ENCODE measurements at regions not wholly inside any gene's neighbourhood (a gene's known extent, or its start where the extent isn't known, plus 50 kb on each side); places are given as distances from the start of the nearest gene placed in this dataset.
"Not testable (repeated sequence)": the region's sequence is repeated elsewhere in the genome, so short reads cannot be mapped to it uniquely, and the experiment has no call there.

DNA sequence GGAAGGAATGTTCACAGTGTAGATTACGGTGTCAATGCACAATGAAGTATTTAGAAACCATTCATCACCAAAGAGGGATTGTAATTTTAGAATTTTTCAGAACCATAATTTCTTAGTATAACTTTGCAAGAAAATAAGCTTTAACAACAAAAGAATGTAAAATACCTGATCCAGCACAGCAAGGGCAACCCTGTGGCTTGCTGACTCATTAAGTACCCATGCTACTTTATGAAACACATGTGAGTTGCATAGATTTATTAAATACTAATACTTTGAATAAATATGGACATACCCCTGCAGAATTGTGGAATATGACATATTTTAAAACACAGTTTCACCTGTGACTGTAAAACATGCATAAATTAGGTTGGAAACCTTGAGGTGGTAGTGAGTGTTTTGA is 281.3 kb downstream of the ZNF248 start:
- DNase-seq (ENCODE audit: low spot score): no peak

- DNase-seq (ENCODE audit: low spot score): no peak
These were observed 285.2 kb downstream of the ZNF248 start for GRCh38 chr10:37572206-37572605.

DNA sequence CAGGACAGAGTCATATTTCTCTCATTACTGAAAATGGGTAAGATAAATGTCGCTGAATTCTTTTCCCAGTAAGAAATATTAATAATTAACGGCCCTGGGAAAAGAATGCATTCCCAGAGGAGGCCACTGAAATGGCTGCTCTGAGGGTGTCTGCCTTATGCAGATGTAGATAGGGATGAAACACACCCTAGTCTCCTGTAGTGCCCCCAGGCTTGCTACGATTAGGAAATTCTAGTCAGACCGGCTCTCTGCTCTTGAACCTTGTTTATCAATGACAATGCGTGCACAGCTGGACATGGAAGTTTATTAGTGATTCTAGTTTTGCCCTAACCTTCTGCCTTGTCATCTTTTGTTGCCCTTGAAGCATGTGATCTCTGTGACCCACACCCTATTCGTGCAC is 291.1 kb downstream of the ZNF248 start:
- DNase-seq (ENCODE audit: low spot score): no peak

- no peak for DNase-seq (ENCODE audit: low spot score)
These were observed 293.7 kb downstream of the ZNF248 start for GRCh38 chr10:37563715-37564108.

- DNase-seq (ENCODE audit: low spot score): no peak
These were observed 294.2 kb downstream of the ZNF248 start for GRCh38 chr10:37563107-37563714.

DNA sequence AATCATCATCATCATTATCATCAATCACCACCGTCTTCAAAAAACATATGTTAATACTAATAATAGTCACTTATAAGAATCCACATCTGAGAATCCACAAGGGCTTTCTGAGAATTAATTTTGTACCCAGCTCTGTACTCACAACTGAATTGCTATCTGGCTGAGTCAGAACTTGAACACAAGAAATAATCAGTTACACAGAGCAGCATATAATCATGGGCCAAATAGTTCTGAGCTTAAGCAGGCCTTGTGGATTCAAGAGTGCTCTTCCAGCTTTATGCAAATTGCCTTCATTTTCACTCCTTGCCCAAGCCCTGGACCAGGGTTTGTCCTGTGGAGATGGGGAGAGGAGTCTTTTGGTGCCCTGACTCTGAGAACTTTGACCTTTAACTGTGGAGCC is 304.5 kb downstream of the ZNF248 start:
- no peak for DNase-seq (ENCODE audit: low spot score)

- DNase-seq (ENCODE audit: low spot score): no peak
These were observed 308.4 kb downstream of the ZNF248 start for GRCh38 chr10:37549054-37549453.

DNA sequence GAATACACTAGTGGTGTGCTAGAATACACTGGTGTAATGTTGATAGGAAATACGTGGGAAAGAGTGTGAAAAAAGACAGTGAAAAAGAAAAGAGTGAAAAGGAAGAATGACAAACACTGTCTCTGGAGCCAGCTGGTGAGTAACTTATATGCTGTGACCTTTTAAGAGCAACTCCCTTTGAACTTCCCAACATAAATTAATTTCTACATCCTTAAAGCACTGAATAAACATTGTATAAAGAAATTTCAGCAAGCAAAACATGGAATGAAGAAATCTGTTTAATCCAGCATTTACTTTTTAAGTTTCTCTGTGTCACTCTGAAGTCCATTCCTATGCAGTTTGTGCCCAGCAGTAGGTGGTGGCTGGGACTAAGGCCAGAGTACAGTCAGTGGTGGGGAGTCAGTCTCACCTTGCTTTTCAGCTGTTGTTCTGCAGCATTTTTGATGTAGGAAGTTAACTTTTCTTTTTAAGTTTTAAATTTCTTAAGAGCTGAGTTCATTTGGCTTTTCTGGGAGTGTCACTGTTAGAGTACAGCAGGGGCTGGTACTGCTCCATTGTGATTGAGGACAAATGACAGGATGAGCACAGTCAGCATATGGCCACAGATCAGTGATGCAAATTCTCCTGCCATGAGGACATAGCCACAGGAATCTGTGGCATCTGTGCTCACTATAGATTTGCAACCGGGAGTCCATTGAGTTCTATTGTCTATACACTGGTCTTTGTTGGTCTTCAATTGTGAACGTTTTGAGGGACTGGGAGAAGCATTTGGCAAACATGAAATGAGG is 321.8 kb downstream of the ZNF248 start:
- no peak for DNase-seq (ENCODE audit: low spot score)

DNA sequence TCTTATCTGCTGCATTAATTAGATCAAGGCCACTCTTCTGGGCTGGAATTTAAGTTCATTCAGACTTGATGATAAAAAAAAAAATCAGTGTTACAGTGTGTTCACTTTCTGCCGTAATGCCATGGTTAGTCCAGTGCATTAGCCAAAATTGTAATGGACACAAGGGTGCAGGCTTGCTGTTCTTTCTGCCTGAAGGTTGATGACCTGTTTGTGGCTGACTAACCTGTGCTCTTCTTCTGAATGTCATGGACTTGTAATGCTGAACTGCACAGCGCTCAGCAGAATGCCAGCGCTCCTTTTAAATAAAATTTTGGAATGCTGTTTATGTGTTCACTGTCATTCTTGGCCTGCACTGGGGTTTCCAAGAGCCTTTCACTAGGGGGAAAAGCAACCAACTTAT is 323.2 kb downstream of the ZNF248 start:
- DNase-seq (ENCODE audit: low spot score): no peak

GRCh38 chr10:37525410-37525809 is 332.0 kb downstream of the ZNF248 start:
- DNase-seq (ENCODE audit: low spot score): peak; percentile 31

- DNase-seq (ENCODE audit: low spot score): no peak
These were observed 336.9 kb downstream of the ZNF248 start for GRCh38 chr10:37520488-37520887.

DNA sequence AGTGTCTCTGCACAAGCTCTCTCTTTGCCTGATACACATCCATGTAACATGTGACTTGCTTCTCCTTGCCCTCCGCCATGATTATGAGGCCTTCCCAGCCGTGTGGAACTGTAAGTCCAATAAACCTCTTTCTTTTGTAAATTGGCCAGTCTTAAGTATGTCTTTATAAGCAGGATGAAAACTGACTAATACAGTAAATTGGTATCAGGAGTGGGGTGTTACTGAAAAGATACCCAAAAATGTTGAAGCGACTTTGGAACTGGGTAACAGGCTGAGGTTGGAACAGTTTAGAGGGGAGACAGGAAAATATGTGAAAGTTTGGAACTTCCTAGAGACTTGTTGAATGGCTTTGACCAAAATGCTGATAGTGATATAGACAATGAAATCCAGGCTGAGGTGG is 346.9 kb downstream of the ZNF248 start:
- DNase-seq (ENCODE audit: low spot score): not testable (repeated sequence)

- DNase-seq (ENCODE audit: low spot score): no peak
These were observed 361.3 kb downstream of the ZNF248 start for GRCh38 chr10:37496061-37496460.

GRCh38 chr10:37495415-37495814 is 362.0 kb downstream of the ZNF248 start:
- peak; percentile 11 for DNase-seq (ENCODE audit: low spot score)

DNA sequence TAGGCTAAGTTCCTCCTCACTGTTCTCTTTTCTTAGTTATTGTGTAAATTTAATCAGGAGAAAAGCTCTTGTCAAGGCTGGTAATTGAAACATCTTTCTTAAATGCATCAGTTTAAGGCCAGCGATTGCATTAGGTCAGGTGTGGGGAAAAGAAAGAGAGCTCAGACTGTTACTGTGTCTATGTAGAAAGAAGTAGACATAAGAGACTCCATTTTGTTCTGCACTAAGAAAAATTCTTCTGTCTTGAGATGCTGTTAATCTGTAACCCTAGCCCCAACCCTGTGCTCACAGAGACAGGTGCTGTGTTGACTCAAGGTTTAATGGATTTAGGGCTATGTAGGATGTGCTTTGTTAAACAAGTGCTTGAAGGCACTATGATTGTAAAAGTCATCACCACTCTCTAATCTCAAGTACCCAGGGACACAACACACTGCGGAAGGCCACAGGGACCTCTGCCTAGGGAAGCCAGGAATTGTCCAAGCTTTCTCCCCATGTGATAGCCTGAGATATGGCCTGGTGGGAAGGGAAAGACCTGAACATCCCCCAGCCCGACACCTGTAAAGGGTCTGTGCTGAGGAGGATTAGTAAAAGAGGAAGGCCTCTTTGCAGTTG is 364.1 kb downstream of the ZNF248 start:
- not testable (repeated sequence) for DNase-seq (ENCODE audit: low spot score)

DNA sequence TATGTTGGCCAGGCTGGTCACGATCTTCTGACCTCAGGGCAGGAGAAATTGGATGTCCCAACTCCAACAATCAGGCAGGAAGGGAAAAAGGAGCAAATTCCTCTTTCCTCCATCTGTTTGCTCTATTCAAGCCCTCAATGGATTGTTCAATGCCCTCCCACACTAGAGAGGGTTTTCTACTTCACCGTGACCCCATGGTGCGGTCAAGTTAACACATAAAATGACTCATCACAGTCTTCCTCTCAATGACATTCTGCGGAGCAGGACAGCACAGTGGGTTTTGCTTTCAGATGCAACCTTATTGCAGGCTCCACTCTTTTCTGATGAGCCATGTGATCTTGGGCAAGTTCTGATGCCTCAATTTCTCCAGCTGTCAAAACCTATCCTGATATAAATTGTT is 364.9 kb downstream of the ANKRD30A start:
- DNase-seq (ENCODE audit: low spot score): no peak

- no peak for DNase-seq (ENCODE audit: low spot score)
These were observed 364.2 kb downstream of the ANKRD30A start for GRCh38 chr10:37489658-37490003.

DNA sequence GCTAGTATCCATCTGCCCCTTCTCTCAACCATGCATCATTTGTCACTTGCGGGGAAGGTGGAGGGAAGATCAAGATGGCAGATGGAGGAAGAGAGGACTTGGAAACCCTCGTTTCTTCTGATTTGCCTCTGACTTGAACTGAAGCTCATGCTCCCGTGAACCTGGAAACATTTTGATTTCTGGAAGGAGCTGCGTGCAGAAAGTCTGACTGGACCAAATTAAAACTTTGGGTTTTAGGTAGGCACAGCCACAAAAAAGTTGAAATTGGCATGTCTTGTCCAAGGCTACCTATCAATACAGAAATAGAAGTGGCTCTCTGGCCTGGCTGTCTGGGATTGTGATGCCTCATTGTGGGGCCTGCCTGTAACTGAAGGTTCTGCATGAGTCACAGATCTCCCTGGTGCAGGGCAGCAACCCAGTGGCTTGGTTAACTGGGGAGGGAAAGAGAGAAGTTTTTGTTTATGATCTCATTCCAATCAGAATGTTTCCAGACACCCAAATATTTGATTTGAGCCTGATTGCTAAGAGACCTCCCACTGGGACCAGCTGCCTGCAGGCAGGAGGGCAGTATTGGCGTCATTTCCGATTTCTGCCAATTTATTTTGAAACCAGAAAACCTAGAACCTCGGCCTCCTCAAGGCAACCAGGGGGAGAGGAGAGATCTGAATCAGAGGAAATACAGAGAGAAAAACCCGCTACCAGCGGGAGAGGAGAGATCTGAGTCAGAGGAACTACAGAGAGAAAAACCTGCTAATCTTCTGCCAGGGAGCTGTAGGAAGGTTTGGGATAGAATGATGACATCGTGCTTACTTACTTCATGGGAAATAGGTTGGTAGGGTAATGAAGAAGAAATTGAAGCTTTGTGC is 363.6 kb downstream of the ANKRD30A start:
- DNase-seq (ENCODE audit: low spot score): no peak

- DNase-seq (ENCODE audit: low spot score): not testable (repeated sequence)
These were observed 355.2 kb downstream of the ANKRD30A start for GRCh38 chr10:37480596-37480995.

DNA sequence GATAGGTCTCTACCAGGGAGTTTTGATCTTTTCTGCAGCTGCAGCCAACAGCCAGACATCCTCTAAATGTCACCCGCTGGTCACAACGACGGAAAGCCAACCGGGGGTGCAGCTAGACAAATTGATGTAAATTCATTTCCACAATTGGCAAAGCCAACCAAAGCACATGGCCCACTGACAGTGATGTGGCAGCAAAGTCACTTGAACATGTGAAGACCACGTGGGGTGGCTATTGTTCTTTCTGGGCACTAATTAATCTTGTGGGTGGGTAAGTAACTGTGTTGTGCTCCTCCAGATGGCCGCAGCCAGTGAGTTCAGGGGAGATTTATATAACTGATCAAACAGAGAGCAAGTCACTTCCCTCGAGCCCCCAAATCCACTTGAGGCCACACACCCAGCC is 354.1 kb downstream of the ANKRD30A start:
- no peak for DNase-seq (ENCODE audit: low spot score)

- no peak for DNase-seq (ENCODE audit: low spot score)
These were observed 353.0 kb downstream of the ANKRD30A start for GRCh38 chr10:37478381-37478780.

- DNase-seq (ENCODE audit: low spot score): no peak
These were observed 350.9 kb downstream of the ANKRD30A start for GRCh38 chr10:37476285-37476684.
